ENCODE measurements at regions not wholly inside any gene's neighbourhood (a gene's known extent, or its start where the extent isn't known, plus 50 kb on each side); places are given as distances from the start of the nearest gene placed in this dataset.

DNA sequence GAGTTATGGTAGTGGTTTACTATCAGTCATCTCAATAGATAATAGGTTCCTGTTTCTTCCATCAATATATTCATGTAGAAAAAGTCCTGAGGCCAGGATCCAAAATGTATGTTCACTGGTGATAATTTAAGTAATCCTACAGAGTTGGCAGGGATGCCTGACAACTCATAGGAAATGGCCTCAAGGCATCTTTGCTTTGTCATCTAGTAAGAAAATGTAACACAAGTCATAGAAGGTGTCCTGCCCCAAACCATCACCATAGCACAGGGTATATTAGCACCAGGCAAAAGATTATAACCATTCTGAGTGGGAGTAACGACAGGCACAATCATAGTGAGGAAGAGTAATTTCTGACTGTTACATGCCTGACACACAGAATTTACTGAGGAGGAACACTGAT lies 257.0 kb downstream of the TMEM167A start:
- Histone ChIP-seq H3K9me3 (no peaks in the 10 kb centered on the region), H3K4me1 (no peaks in the 10 kb centered on the region), H3K4me3 (no peak overlapping the region), H3K27me3 (no peaks in the 10 kb centered on the region), H3K36me3 (replicated peaks in 1 of 2; ENCODE audit: insufficient read depth in 1 of 2, low read depth in 2 of 2) (no peaks in the 10 kb centered on the region), H3K27ac (no peak overlapping the region)
- ATAC-seq: no peak
- no peak for DNase-seq
- 69 to 71% methylated on average over 1 of the region's 1 CpG for WGBS, 2 donors
- intact Hi-C loops (cut with DNase I): no loop called here
- TF ChIP-seq CTCF (IDR thresholded peaks at IDR 0.05) (no peak), POLR2A (IDR thresholded peaks at IDR 0.05) (no peak)

- no peaks in the 10 kb centered on the region for H3K4me1 ChIP-seq
- DNase-seq (no peak), ATAC-seq (no peak)
- 84 to 91% methylated on average over 7 of the region's 7 CpGs for WGBS, 2 donors
- no peak overlapping the region for H3K4me3 ChIP-seq
- intact Hi-C loops (cut with DNase I): no loop called here
- H3K9me3 ChIP-seq: no peaks in the 10 kb centered on the region
- TF ChIP-seq POLR2A (IDR thresholded peaks at IDR 0.05) (no peak), CTCF (IDR thresholded peaks at IDR 0.05) (no peak)
- no peaks in the 10 kb centered on the region for H3K36me3 ChIP-seq (replicated peaks in 1 of 2; ENCODE audit: insufficient read depth in 1 of 2, low read depth in 2 of 2)
- no peak overlapping the region for H3K27ac ChIP-seq
- no peaks in the 10 kb centered on the region for H3K27me3 ChIP-seq
Observed at GRCh38 chr5:82817897-82818676, 259.1 kb downstream of the TMEM167A start.

DNA sequence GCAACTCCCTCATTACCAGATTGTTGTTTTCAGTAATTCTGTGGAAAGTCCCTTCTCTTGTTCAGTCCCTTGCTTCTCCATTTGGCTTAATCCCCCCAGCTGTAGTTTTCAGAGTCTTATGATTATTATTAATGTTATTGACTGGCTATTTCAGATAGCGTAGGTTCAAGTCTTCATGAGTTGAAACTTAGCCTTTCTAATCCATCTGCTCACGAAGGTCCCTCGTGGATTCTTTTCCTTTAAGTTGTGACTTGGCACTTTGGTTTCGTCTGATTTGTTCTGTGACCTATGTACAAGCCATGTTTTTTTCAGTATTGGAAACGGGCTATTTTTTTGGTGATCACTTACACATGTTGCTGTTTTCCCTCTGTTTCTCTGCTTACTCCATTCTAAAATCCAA lies 260.3 kb downstream of the TMEM167A start:
- DNase-seq (no peak), ATAC-seq (no peak)
- no peaks in the 10 kb centered on the region for H3K4me1 ChIP-seq
- no peaks in the 10 kb centered on the region for H3K36me3 ChIP-seq (replicated peaks in 1 of 2; ENCODE audit: insufficient read depth in 1 of 2, low read depth in 2 of 2)
- no peak overlapping the region for H3K27ac ChIP-seq
- H3K27me3 ChIP-seq: no peaks in the 10 kb centered on the region
- intact Hi-C loops (cut with DNase I): no loop called here
- no peak overlapping the region for H3K4me3 ChIP-seq
- 78 to 82% methylated on average over 5 of the region's 5 CpGs for WGBS, 2 donors
- TF ChIP-seq POLR2A (IDR thresholded peaks at IDR 0.05): no peak
- TF ChIP-seq CTCF (IDR thresholded peaks at IDR 0.05): no peak
- no peaks in the 10 kb centered on the region for H3K9me3 ChIP-seq

GRCh38 chr5:82815871-82816270 lies 261.3 kb downstream of the TMEM167A start:
- 30 to 48% methylated on average over 1 of the region's 1 CpG for WGBS, 2 donors
- Histone ChIP-seq H3K9me3 (no peaks in the 10 kb centered on the region), H3K36me3 (replicated peaks in 1 of 2; ENCODE audit: insufficient read depth in 1 of 2, low read depth in 2 of 2) (no peaks in the 10 kb centered on the region), H3K27ac (no peak overlapping the region), H3K27me3 (no peaks in the 10 kb centered on the region), H3K4me1 (no peaks in the 10 kb centered on the region), H3K4me3 (no peak overlapping the region)
- TF ChIP-seq POLR2A (IDR thresholded peaks at IDR 0.05) (no peak), CTCF (IDR thresholded peaks at IDR 0.05) (no peak)
- intact Hi-C loops (cut with DNase I): no loop called here
- DNase-seq (no peak), ATAC-seq (no peak)

DNA sequence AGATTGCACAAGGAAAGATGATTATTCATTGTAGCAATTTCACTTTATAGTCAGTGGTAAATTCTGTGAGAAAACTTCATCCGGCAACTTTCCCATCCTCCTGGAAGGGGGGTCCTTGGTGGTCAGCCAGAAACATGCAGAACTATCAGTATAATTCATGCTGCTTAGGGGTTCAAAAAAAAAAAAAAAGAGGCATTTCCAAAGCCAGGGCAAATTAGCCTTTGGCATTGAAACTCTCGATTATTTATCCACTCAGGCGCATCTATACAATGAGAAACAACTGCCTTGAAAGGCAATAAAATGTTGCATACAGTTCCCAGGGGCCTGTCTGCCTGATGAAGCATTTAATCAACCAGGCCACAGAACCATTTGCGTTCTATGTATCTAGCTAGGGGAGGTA lies 263.3 kb downstream of the TMEM167A start:
- ATAC-seq (no peak), DNase-seq (no peak)
- TF ChIP-seq CTCF (IDR thresholded peaks at IDR 0.05): no peak
- TF ChIP-seq POLR2A (IDR thresholded peaks at IDR 0.05): no peak
- H3K4me1 ChIP-seq: no peaks in the 10 kb centered on the region
- intact Hi-C loops (cut with DNase I): no loop called here
- no peaks in the 10 kb centered on the region for H3K27me3 ChIP-seq
- WGBS, 2 donors: 76 to 85% methylated on average over 4 of the region's 4 CpGs
- H3K27ac ChIP-seq: no peak overlapping the region
- H3K36me3 ChIP-seq (replicated peaks in 1 of 2; ENCODE audit: insufficient read depth in 1 of 2, low read depth in 2 of 2): no peaks in the 10 kb centered on the region
- H3K4me3 ChIP-seq: no peak overlapping the region
- no peaks in the 10 kb centered on the region for H3K9me3 ChIP-seq

All from body of pancreas (tissue), 4 donors.